RWPE2 (cell line): ENCODE measurements at regions not wholly inside any gene's neighbourhood (a gene's known extent, or its start where the extent isn't known, plus 50 kb on each side); places are given as distances from the start of the nearest gene placed in this dataset.

Source experiments
- ATAC-seq: fragments of 200-7000 bp; cut with Tn5 transposase; 3 replicates; pipeline ENCODE4 v1.9.1; 2021; ENCODE audit warnings: low read depth
- DNase-seq: peaks from one replicate; pipeline ENCODE4 v3.0.0-alpha.2; 2020; ENCODE audit warnings: low spot score
- H3K27ac ChIP-seq: fragments of 450-650 bp; 2 replicates; pipeline ENCODE4 v1.5.1; 2017; ENCODE audit warnings: mild to moderate bottlenecking; ENCODE audit not compliant: poor library complexity, severe bottlenecking
- H3K27me3 ChIP-seq: fragments of 250-450 bp; sonication (Bioruptor Pico); 2 replicates; pipeline ENCODE4 v1.5.1; 2021; ENCODE audit warnings: mild to moderate bottlenecking, moderate library complexity; ENCODE audit not compliant: insufficient read depth, poor library complexity, severe bottlenecking
- H3K36me3 ChIP-seq: fragments of 250-450 bp; sonication (Bioruptor Pico); 2 replicates; pipeline ENCODE4 v1.5.1; 2020; ENCODE audit warnings: low read depth, mild to moderate bottlenecking, moderate library complexity
- H3K4me1 ChIP-seq: fragments of 250-450 bp; sonication (Bioruptor Pico); 2 replicates; pipeline ENCODE4 v1.5.1; 2021; ENCODE audit warnings: mild to moderate bottlenecking, moderate library complexity; ENCODE audit not compliant: insufficient read depth, poor library complexity, severe bottlenecking
- H3K4me3 ChIP-seq: fragments of 250-450 bp; sonication (Bioruptor Pico); 2 replicates; pipeline ENCODE4 v1.5.1; 2021; ENCODE audit warnings: mild to moderate bottlenecking, moderate library complexity; ENCODE audit not compliant: severe bottlenecking
- H3K9me3 ChIP-seq: fragments of 250-450 bp; sonication (Bioruptor Pico); 2 replicates; pipeline ENCODE4 v1.5.1; 2021; ENCODE audit warnings: mild to moderate bottlenecking, moderate library complexity; ENCODE audit not compliant: severe bottlenecking
- CTCF ChIP-seq: fragments of 450-650 bp; IDR thresholded peaks from one replicate; pipeline ENCODE4 v1.5.1; 2017; ENCODE audit warnings: mild to moderate bottlenecking, moderate library complexity; ENCODE audit not compliant: poor library complexity, severe bottlenecking

- TF ChIP-seq CTCF, result no peak
- ATAC-seq, result no peak
- Histone ChIP-seq H3K4me3 (no peak overlapping the region), H3K27ac (peak overlapping the region; percentile 62), H3K4me1 (peaks cover 43% of the 10 kb centered on the region), H3K27me3 (no peaks in the 10 kb centered on the region), H3K9me3 (no peaks in the 10 kb centered on the region), H3K36me3 (no peaks in the 10 kb centered on the region)
- DNase-seq, result no peak
These were observed 232.1 kb upstream of the TBX3 start for GRCh38 chr12:114916124-114916523.

- no peaks in the 10 kb centered on the region for H3K27me3 ChIP-seq
- no peaks in the 10 kb centered on the region for H3K9me3 ChIP-seq
- H3K36me3 ChIP-seq, result no peaks in the 10 kb centered on the region
- no peak overlapping the region for H3K4me3 ChIP-seq
- DNase-seq (no peak), ATAC-seq (peak; percentile 75)
- H3K4me1 ChIP-seq, result peaks cover 35% of the 10 kb centered on the region
- H3K27ac ChIP-seq, result peak overlapping the region; percentile 62
- TF ChIP-seq CTCF, result no peak
These were observed 230.2 kb upstream of the TBX3 start for GRCh38 chr12:114913871-114914801.

- Histone ChIP-seq H3K27me3 (no peaks in the 10 kb centered on the region), H3K4me1 (peaks cover 27% of the 10 kb centered on the region), H3K27ac (no peak overlapping the region), H3K9me3 (no peaks in the 10 kb centered on the region), H3K36me3 (no peaks in the 10 kb centered on the region), H3K4me3 (no peak overlapping the region)
- TF ChIP-seq CTCF, result no peak
- DNase-seq, result no peak
- no peak for ATAC-seq
These were observed 228.8 kb upstream of the TBX3 start for GRCh38 chr12:114912811-114913210.

- Histone ChIP-seq H3K36me3 (no peaks in the 10 kb centered on the region), H3K4me3 (no peak overlapping the region), H3K27me3 (no peaks in the 10 kb centered on the region), H3K9me3 (no peaks in the 10 kb centered on the region), H3K4me1 (peaks cover 26% of the 10 kb centered on the region), H3K27ac (no peak overlapping the region)
- TF ChIP-seq CTCF, result no peak
- DNase-seq (no peak), ATAC-seq (no peak)
These were observed 227.2 kb upstream of the TBX3 start for GRCh38 chr12:114911196-114911595.

GRCh38 chr12:114904254-114905003 is 220.5 kb upstream of the TBX3 start:
- ATAC-seq (no peak), DNase-seq (no peak)
- H3K4me3 ChIP-seq, result no peak overlapping the region
- no peaks in the 10 kb centered on the region for H3K27me3 ChIP-seq
- no peak overlapping the region for H3K27ac ChIP-seq
- H3K4me1 ChIP-seq, result no peaks in the 10 kb centered on the region
- TF ChIP-seq CTCF, result no peak
- H3K36me3 ChIP-seq, result no peaks in the 10 kb centered on the region
- H3K9me3 ChIP-seq, result no peaks in the 10 kb centered on the region
